IPS DF 4.7 (cell line): ENCODE measurements at regions not wholly inside any gene's neighbourhood (a gene's known extent, or its start where the extent isn't known, plus 50 kb on each side); places are given as distances from the start of the nearest gene placed in this dataset.

Source experiments
- DNase-seq: peaks from one replicate; pipeline ENCODE4 v3.0.0-alpha.2; 2013; ENCODE audit warnings: low spot score; ENCODE audit errors: extremely low read depth

DNA sequence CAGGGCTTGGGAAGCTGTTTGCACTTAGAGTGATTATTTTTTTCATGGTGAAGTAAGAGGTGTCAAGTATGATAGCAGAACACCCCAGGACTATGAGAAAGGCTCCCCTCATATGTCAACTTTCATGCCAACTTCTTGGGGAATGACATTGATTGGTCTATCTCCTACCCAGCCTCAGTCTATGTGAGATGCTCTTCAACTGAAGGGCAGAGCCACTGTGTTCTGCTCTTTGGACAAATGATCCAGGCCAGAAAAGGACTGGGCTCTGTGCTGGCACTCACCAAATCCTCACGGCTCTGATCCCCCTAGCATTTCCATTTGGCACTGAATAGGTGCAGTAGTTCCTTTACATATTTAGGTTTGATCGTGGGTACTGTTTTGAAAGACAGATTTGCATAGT lies 151.1 kb downstream of the DMRT2 start:
- DNase-seq = no peak

DNA sequence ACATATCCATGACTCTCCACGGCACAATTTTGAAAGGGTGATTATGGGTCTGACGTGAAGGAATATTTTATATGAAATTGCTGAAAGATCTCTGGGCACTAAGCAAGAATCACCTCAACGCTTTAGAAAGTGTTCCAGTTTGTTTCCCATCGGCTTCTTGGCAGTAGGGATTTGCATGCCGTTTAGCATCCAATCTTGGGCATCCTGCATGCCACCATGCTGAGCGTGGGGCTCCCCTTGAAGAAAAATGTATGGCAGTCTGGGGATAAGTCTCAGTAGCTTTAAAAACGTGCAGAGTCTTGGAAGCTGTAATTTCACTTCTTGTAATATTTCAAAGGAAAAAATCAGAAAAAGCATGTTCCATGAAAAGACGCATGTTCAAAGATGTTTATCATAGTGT lies 151.7 kb downstream of the DMRT2 start:
- no peak for DNase-seq

DNA sequence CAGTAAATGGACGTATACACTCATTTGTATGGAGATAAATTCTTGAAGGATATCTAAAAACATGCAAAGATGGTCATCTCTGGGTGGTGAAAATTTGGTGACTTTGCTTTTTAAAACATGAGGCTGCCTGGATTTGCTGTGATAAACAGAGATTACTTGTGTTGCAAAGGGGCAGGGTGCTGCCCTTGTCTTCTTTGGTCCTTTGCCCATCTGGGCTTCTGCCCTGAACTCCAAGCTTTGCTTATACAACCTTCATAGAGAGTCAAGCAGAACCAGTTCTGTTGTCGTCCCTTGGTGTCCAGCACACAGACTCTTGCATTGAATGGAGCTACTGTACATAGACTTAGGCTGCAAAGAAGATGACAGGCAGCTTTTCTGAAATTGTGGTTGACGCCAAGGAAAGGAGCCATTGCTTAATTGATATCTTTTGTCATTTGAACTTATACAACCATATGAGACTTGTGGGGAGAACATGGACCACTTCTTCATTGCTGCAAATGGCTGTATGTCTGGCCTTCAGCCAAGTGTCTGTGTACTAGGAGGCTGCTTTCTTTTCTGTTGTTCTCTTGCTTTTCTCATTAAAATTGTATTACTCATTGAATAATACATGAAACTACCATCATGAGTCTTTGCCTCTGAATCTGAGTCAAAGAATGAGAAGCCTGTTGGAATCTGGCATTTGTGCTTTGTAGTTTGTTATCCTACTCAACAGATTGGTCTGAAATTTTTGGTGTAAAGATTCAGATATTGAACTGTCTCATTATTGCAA lies 152.5 kb downstream of the DMRT2 start:
- DNase-seq = no peak

DNA sequence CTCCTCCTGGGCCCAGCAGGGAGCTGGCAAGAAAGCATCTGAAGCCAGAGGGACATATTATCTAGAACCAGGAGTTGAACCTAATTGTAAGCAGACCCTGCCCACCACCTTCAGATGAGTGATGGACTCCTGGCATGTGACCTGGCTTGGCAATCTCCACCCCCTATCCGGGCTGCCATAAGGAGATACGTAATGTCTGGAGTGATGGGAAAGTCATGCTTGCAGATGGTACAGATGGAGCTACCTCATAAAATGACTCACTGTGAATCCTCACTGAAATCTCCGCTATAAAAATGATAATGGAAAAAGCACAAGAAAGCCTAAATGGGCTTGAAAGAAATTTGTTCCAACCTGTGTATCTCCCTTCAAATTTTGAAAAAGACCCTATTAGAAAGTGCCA lies 157.5 kb downstream of the DMRT2 start:
- DNase-seq = no peak

DNA sequence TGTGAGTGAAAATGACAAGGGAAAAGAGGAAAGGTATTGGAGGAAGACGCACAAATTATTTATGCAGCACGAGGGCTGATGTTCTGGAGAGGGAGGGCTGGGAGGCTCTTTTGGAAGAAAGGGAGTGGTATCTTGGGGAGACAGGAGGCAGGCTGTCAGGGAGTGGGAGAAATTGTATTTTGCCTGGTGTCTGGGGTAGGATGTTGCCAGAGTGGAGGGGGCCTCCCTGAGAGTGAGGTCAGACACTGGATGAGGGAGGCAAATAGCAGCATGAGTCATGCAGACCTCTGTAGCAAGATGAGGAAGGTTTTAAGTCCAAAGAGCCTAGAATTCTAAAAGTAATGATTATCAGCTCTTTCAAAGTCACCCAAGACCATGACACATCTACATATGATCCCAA lies 158.0 kb downstream of the DMRT2 start:
- no peak for DNase-seq

DNA sequence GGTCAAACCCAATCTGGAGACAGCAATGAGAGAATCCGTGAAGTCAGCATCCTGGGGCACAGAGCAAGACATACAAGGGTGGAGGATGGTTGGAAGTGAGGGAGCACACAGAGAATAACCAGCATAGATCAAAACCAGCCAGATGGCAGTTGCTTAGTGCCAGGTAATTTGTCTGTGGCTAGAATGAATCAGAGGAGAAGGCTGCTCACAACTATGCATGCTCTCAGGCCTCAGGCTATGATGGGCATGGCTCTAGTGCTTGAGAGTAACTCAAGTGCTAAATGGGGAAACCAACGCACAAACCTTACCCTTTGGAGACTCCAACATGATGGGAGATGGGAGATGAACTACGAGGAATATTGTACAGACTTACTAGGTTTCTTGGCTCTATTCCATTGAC lies 160.8 kb downstream of the DMRT2 start:
- DNase-seq = no peak

DNA sequence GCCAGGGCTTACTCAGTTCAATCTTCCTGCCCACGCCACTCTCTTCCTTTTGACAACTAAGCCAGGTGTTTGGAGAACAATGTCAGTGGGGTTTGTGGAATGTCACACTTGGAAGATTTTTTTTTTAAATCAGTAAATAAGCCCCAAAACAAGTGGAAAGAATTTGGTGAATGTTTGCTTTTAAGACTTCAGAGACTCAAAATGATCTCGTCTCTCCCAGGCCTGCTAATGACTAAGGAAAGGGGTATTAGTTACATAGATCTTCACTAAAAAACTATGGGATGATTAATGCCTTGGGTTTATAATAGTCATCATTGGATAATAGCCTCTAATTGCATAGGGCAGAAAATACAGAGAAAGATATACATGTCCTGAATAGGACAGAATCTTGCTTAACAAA lies 166.4 kb downstream of the DMRT2 start:
- DNase-seq = no peak

DNA sequence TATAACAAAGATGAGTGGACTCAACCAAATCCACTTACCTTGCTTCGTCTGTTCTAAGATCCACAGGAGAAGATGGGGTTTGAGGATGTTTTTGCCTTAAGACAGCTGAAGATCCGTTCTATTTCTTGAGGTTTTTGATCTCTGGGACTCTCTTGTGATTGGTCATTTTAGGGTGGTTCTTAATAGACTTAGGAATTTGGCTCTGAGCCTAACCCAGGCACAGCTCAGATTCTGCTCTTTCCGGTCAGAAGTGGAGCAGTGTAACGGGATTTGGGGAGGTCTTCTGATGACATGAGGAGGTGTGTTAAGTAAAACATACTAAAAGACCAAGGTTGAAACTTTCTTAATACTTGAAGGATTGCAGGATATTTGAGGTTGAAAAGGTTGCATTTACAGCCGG lies 166.9 kb downstream of the DMRT2 start:
- DNase-seq = no peak

DNA sequence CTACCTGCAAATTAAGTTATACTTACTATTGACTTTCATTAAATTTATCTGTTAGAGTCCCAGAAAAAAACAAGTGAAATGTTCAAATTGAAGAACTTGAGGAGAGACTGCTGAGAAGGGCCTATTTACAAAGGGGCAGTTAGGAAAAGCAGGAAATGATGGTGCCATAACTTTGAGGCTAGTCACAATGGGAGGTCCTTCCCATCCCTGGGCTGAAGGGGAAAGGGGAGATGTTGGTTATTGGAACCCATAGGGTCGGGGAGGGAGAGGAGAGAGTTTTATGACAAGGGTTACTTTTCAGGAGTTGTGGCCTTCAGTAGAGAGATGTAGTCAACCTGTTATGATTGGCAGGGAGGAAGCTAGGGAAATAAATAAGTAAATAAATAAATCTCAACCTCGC lies 169.1 kb downstream of the DMRT2 start:
- no peak for DNase-seq

DNA sequence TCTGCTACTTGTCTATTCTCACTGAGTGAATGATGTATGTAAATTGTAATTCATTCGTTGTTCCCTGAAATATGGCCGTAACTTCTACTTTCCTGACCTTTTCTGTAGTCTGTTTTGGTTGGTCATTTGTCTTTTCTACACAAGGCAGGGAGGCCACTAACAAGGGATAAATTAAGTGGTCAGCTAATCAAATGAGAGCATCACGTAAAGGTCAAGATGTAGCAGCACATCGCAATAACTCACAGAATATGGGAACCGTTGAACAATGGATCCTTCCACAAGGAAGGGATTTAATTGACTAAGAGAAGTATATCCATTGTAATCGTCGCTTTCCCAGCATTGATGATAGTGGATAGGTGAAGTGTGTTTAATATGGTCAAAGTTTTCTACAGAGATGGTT lies 171.1 kb downstream of the DMRT2 start:
- DNase-seq = no peak

DNA sequence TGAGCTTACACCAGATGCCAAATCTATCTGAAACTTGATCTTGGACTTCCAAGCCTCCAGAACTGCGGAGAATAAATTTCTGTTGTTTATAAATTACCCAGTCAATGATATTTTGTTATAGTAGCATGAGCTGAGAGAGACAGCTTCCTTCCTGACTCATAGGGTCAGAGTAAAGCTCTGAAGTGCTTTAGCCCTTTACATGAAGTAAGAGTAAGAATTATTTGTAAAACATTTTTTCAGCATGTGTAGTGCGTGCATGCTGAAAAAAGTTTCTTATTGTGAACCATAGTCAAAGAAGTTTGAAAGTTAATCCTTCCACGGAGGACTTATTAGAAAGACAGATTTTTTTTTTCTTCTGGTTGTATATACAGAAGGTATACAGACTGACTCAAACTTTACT lies 172.4 kb downstream of the DMRT2 start:
- no peak for DNase-seq

DNA sequence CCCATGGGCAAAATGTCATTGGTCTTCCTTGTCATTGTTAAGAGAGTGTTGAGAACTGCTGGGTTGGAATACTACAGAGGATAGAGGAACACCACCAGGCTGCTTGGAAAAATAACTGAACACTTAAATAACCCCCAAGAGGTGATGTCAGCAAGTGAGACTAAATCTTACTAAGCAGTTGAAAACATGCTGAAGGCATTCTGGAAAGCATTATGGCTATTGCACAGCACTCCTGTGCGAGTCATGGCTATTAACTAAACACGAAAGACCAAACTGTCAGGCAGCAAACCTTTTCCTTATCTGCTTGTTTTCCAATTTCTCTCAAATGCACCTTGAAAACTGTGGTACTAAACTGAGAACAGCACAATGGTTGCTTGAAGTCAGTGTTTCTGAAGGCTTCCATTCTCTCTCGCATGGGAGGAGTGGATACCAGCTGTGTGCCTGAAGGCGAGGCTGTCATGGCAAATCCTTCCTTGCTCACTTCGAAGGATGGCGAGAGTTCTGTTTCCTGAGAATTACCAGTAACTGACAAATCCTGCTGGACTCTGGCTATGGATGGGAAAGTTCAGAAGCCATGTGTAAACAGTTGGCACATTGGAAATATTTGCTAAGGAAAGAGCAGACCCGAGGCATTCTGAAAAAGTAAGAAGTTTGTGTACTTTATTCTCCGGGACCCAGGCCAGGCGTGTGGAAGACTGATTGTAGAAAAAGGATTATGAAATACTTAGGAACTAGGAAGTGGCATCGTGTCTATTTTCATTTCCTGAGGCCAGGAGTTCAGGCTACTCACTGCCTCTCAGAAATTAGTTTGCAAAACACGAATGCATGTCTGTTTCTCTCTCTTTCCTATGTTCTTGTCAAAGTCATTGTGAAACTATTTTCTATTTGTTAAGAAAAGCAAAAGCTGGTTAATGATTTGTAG lies 182.1 kb downstream of the DMRT2 start:
- DNase-seq = no peak

DNA sequence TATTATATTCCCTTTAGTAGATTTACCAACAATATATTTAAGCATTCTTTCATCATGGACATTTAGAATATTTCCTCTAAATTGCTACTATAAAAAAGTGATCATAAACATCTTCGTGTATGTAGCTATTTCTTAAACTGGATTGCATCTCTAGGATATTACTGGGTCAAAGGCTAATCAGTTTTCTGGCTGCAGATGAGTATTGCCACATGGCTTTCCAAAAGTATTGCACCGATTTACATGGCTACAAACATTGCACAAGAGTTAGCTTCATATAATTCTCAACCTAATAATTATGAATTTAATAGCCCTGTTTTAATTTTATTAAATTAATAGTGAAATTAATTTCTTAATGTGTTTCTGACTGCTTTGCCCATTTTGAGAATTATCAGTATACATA lies 183.4 kb downstream of the DMRT2 start:
- no peak for DNase-seq

DNA sequence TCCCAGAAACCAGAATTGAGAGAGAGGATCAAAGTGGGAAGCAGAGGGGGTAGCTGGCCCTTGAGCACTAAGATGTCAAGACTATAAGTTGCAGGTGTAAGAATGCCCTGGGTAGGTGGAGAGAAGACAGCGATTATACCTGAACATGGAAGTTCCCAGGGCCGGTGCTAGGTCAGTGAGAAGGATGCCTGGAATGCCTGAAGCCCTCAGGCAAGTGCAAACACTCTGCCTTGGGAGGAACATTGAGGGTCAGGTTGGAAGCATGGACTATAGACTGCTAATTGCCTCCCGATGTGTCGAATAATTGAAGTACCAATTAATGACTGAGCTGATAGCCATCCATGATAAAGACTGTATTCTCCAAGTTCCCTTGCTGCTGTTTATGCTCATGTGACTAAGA lies 185.5 kb downstream of the DMRT2 start:
- DNase-seq = no peak

DNA sequence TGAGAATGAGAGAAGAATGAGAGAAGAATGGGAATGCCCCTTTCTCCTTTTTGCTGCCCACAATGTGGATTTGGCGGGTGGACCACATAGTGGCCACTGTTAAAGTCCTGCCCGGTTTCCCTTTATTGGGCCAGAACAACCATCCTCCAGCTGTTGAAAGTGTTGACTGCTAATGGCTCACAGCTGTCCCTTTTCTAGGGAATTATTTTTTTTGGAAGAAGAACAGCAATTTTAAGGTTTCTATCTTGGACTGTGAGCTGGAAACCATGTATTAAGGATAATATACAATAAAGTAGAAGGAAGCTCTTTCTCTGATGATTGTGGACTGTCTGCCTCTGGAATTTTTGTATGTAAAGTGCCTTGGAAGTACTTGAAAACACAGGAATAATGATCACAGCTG lies 185.9 kb downstream of the DMRT2 start:
- no peak for DNase-seq

DNA sequence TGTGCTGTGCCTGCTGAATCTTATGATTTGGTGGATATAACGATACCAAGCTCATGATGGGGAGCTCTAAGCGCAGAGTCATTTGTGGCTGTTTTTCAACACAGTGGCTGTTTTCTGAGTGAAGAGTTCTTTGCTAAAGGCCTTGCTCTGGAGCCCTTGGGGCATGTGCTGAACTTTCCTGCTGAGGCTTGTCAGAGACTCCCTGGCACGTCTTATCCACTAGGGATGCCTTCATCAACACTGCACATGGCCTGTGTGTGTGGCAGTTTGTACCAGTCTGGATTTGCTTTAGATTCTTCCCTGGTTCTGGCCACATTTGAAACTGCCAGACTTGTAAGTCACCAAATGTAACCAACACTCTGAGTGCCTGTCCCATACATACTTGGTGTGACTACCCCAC lies 188.2 kb downstream of the DMRT2 start:
- DNase-seq = no peak

DNA sequence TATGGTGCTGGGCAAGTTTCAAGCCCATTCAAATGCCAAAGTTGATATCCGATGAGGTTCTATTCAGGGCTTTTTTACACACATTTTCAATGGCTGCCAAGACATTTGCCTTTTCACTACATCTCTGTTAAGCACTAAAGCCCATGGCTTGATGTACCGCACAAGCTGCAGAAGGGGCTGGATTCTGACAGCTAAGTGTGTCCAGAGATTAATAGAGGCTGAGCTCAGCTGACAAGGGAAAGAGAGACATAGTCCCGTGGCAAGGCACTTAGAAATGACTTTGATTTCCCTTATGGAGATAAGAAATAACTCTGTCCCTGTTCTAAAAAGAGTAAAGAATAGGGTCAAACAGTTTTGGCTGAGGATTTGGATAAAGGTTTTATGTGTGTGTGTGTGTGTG lies 198.6 kb downstream of the DMRT2 start:
- DNase-seq = no peak

DNA sequence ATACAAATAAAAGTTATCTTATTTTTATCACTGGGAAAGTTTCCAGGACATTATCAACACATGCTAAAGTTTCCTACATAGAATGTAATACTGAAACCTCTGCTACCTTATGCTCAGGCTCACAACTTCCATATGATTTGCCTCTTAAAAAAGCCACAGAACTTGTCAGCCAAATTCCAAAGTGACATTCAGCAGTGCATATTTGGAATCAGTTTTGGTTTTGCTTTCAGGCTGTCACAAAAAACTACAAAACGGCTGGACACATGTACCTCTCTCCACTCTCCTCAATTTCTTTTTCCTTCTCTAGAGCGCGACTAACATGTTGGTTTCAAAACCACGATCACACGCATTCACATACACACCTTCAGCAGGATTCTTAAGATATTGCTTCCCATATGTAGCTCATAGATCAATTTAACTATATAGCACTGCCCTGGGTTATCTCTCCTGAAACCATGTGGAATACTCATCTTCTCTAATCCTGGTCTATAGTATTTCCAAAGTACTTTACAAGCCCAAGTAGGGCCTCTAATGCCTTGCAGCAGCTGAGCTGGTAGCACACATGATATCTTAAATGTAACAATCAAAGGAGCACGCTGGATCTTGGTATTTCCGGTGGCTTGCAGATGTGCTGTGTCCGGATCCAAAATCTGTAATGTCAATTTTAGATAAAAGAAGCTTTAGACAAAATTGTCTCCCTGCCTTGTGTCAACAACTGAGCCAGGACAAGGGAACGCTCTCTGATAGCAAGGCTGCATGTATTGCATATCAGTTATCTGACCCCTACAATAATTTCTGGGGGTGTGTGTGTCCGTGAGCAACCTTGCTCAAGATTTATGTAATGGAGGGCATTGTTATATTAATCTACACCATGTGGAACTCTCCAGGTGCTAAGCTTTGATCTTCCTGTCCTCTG lies 203.2 kb downstream of the DMRT2 start:
- DNase-seq = no peak

DNA sequence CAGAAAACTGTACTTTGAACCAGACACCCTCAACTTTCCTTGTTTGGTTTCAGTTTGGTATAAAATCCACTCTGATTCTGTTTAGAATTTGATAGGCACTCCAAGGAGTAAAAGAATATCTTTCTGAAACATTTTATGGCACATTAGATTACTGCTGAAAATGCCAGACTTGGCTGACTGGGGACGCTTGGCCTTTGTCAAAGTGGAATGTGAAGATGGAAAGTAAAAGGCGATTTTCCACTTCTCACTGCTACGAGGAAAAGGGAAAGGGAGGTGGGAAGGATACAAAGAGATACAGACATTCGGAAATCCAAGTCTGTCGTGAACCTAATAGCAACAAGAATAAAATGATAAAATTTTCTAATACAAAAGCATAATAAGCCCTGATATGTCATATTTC lies 203.9 kb downstream of the DMRT2 start:
- DNase-seq = no peak

DNA sequence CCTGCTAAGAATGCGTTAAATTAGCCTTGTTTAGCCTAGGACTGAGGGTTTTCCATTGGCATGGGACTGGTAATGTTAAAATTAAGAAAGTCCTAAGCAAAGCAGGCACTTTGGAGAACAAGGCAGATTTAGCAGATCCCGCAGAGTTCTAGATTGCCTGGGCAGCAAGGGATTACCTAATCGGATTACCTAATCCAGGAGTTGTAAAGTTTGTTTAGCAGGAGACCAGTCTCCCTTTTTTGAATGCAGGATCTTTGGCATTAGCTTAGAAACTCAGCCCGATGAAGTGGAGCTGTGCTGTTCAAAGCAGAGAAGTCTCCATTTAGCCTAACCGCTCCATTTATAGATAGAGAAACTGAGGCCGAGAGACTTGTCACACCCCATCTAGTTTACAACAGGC lies 206.0 kb downstream of the DMRT2 start:
- DNase-seq = no peak

DNA sequence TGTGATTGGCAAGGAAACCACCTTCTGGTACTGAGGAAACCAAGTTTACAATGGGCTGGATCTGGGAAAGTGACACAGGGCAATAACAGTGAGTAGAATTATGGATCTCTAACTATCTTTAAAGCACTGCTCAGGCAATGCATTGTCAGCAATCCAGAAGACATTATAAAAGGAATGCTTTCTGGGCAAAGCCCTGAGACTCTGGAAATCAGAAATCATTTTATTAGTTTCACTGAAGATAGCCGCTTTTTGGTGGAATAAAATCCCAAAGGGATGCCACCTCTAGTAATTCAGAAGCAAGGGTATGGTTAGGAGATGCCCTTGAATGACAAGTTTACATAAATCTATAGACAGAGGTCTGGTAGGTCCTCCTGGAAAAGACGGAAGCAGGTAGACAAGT lies 211.1 kb downstream of the DMRT2 start:
- no peak for DNase-seq
